IMR-90 (cell line): ENCODE measurements at regions not wholly inside any gene's neighbourhood (a gene's known extent, or its start where the extent isn't known, plus 50 kb on each side); places are given as distances from the start of the nearest gene placed in this dataset.

Source experiments
- ATAC-seq: fragments of 200-7000 bp; cut with Tn5 transposase; 2 replicates; pipeline ENCODE4 v1.9.1; 2020; ENCODE audit warnings: low read depth, mild to moderate bottlenecking, moderate library complexity
- BruUV-seq: library from RNA; stranded (reverse); fragments of 400-500 nt; replicated peaks from 2 replicates; lab custom pipeline; 2021; lab: Mats Ljungman, UMichigan
- CTCF ChIA-PET: fragments of 300-600 bp; formaldehyde crosslinking; extraction: SDS; loops from one replicate; lab custom pipeline; 2021; ENCODE audit warnings: antibody characterized with exemption; lab: Yijun Ruan, JAX
- POLR2A ChIA-PET: fragments of 300-600 bp; sonication (Branson Sonifier 250); formaldehyde crosslinking; loops from one replicate; lab custom pipeline; 2022; ENCODE audit warnings: antibody characterized with exemption; ENCODE audit not compliant: unreplicated experiment; lab: Charles Lee
- DNase-seq: peaks from one replicate; pipeline ENCODE4 v3.0.0; 2013
- H2AFZ ChIP-seq: replicated peaks from 2 replicates; pipeline ENCODE3; 2013; ENCODE audit warnings: low read length, mild to moderate bottlenecking; ENCODE audit not compliant: poor library complexity
- H2AK5ac ChIP-seq: 2 replicates; pipeline ENCODE4 v1.6.1; 2013; ENCODE audit warnings: low read depth, low read length, inconsistent platforms
- H2AK9ac ChIP-seq: replicated peaks from 2 replicates; pipeline ENCODE3; 2013; ENCODE audit warnings: mild to moderate bottlenecking, low read depth, low read length, moderate library complexity; ENCODE audit not compliant: poor library complexity
- H2BK120ac ChIP-seq: 2 replicates; pipeline ENCODE4 v1.6.1; 2013; ENCODE audit warnings: low read depth, low read length, inconsistent platforms
- H2BK15ac ChIP-seq: 3 replicates; pipeline ENCODE4 v1.6.1; 2013; ENCODE audit warnings: low read depth, low read length, inconsistent platforms
- H2BK20ac ChIP-seq: 2 replicates; pipeline ENCODE4 v1.6.1; 2013; ENCODE audit warnings: low read depth, mild to moderate bottlenecking, inconsistent platforms, low read length, moderate library complexity
- H2BK5ac ChIP-seq: 2 replicates; pipeline ENCODE4 v1.6.1; 2013; ENCODE audit warnings: mild to moderate bottlenecking, low read depth, low read length, inconsistent platforms; ENCODE audit not compliant: poor library complexity, severe bottlenecking
- H3K14ac ChIP-seq: replicated peaks from 2 replicates; pipeline ENCODE4 v1.6.1; 2013; ENCODE audit warnings: low read depth, low read length, inconsistent platforms
- H3K18ac ChIP-seq: 2 replicates; pipeline ENCODE4 v1.6.1; 2013; ENCODE audit warnings: low read depth, low read length, control low read depth
- H3K23ac ChIP-seq: 2 replicates; pipeline ENCODE4 v1.6.1; 2013; ENCODE audit warnings: low read depth, low read length, inconsistent platforms
- H3K27ac ChIP-seq: 2 replicates; pipeline ENCODE4 v1.5.1; 2013; ENCODE audit warnings: mild to moderate bottlenecking, control low read depth, low read length; ENCODE audit not compliant: insufficient read depth
- H3K27me3 ChIP-seq: 2 replicates; pipeline ENCODE4 v1.6.1; 2013; ENCODE audit warnings: low read length; ENCODE audit not compliant: control insufficient read depth, insufficient read depth
- H3K36me3 ChIP-seq: 2 replicates; pipeline ENCODE4 v1.6.1; 2013; ENCODE audit warnings: low read length, mixed read lengths; ENCODE audit not compliant: control insufficient read depth, insufficient read depth
- H3K4ac ChIP-seq: 2 replicates; pipeline ENCODE4 v1.6.1; 2013; ENCODE audit warnings: low read depth, low read length, inconsistent platforms
- H3K4me1 ChIP-seq: 2 replicates; pipeline ENCODE4 v1.6.1; 2013; ENCODE audit warnings: low read length, mixed read lengths; ENCODE audit not compliant: control insufficient read depth, insufficient read depth
- H3K4me2 ChIP-seq: 2 replicates; pipeline ENCODE4 v1.6.1; 2013; ENCODE audit warnings: low read depth, mild to moderate bottlenecking, control low read depth, low read length, moderate library complexity
- H3K4me3 ChIP-seq: 2 replicates; pipeline ENCODE4 v1.5.1; 2013; ENCODE audit warnings: low read depth, mild to moderate bottlenecking, control low read depth, low read length, moderate library complexity; ENCODE audit not compliant: insufficient read depth
- H3K56ac ChIP-seq: 2 replicates; pipeline ENCODE4 v1.6.1; 2013; ENCODE audit warnings: low read length, inconsistent platforms; ENCODE audit not compliant: insufficient read depth; ENCODE audit errors: extremely low read depth
- H3K79me1 ChIP-seq, 2 experiments: 2 replicates each; pipeline ENCODE4 v1.6.1; 2013; ENCODE audit warnings: low read length in 2 of 2, inconsistent platforms in 1 of 2, low read depth in 1 of 2
- H3K9ac ChIP-seq: 2 replicates; pipeline ENCODE4 v1.6.1; 2013; ENCODE audit warnings: low read depth, low read length, control low read depth
- H3K9me1 ChIP-seq: 2 replicates; pipeline ENCODE4 v1.6.1; 2013; ENCODE audit warnings: low read length, inconsistent platforms; ENCODE audit not compliant: insufficient read depth
- H3K9me3 ChIP-seq: 2 replicates; pipeline ENCODE4 v1.6.1; 2013; ENCODE audit warnings: low read length; ENCODE audit not compliant: control insufficient read depth, insufficient read depth
- H4K20me1 ChIP-seq: 2 replicates; pipeline ENCODE4 v1.6.1; 2013; ENCODE audit warnings: low read length, inconsistent platforms; ENCODE audit not compliant: insufficient read depth
- H4K5ac ChIP-seq: 2 replicates; pipeline ENCODE4 v1.6.1; 2013; ENCODE audit warnings: mild to moderate bottlenecking, low read depth, low read length, control low read depth
- H4K8ac ChIP-seq, 2 experiments: 2 replicates each; pipeline ENCODE4 v1.6.1; 2013; ENCODE audit warnings: low read depth in 2 of 2, low read length in 2 of 2, control low read depth in 1 of 2, inconsistent platforms in 1 of 2
- H4K91ac ChIP-seq: 2 replicates; pipeline ENCODE4 v1.6.1; 2013; ENCODE audit warnings: low read depth, low read length, inconsistent platforms; ENCODE audit not compliant: insufficient read depth
- FOS ChIP-seq: fragments of 150-350 bp; IDR thresholded peaks from 2 replicates; pipeline ENCODE4 v1.6.1; 2016; ENCODE audit warnings: low read depth, low read length
- NFE2L2 ChIP-seq: fragments of 150-350 bp; IDR thresholded peaks from 2 replicates; pipeline ENCODE4 v1.6.1; 2016; ENCODE audit warnings: low read depth, mild to moderate bottlenecking, low read length
- USF2 ChIP-seq: fragments of 150-350 bp; IDR thresholded peaks from 2 replicates; pipeline ENCODE4 v1.6.1; 2017; ENCODE audit warnings: mild to moderate bottlenecking, antibody characterized with exemption, low read length, low read depth
- WGBS, 2 experiments: methylation state at CpG; one replicate each; pipeline versions ENCODE4 v1.1.5 to v1.1.7; 2013; ENCODE audit warnings: missing lambda C conversion rate in 2 of 2; ENCODE audit not compliant: insufficient read length in 1 of 2; ENCODE audit errors: extremely low coverage in 2 of 2; 5-methylcytosine and 5-hydroxymethylcytosine counted together
- dilution Hi-C: fragments of 300-500 bp; cut with HindIII; formaldehyde crosslinking; loops from one replicate; pipeline ENCODE4 v1.14.3; 2018; ENCODE audit warnings: low sequenced_read_pairs; ENCODE audit not compliant: unreplicated experiment
- in situ Hi-C: fragments of 300-500 bp; cut with MboI; formaldehyde crosslinking; loops from 3 replicates; pipeline ENCODE4 v1.14.3; 2019; ENCODE audit warnings: low sequenced_read_pairs, inconsistent platforms, mixed read lengths
- intact Hi-C: fragments of 100-400 bp; cut with micrococcal nuclease; formaldehyde crosslinking; loops from 2 replicates; pipeline ENCODE4 v1.10.0; 2022

- Histone ChIP-seq H3K36me3 (no peaks in the 10 kb centered on the region), H2BK5ac (no peak overlapping the region), H3K27me3 (no peaks in the 10 kb centered on the region), H3K9ac (no peak overlapping the region), H2AFZ (no peak overlapping the region), H3K56ac (no peak overlapping the region), H3K27ac (no peak overlapping the region), H3K79me1 (no peaks in the 10 kb centered on the region), H2BK15ac (no peak overlapping the region), H3K14ac (no peak overlapping the region), H3K9me3 (no peaks in the 10 kb centered on the region), H3K4me1 (peaks cover 7% of the 10 kb centered on the region; the same call in 1 of the 2 replicates), H3K4me3 (no peak overlapping the region), H3K4me2 (no peak overlapping the region), H3K4ac (no peak overlapping the region), H2BK120ac (no peak overlapping the region), H2AK5ac (no peak overlapping the region), H4K91ac (no peak overlapping the region), H2AK9ac (no peak overlapping the region), H3K9me1 (peaks cover 6% of the 10 kb centered on the region; the same call in 1 of the 2 replicates), H4K8ac (no peak overlapping the region), H4K5ac (no peak overlapping the region), H2BK20ac (no peak overlapping the region), H4K20me1 (no peaks in the 10 kb centered on the region), H3K18ac (no peak overlapping the region), H3K23ac (no peak overlapping the region)
- POLR2A ChIA-PET: no interaction called here
- TF ChIP-seq USF2 (0 out of 2 replicates have a peak, but pooled peaks have one; percentile 25), NFE2L2 (no peak), FOS (no peak)
- dilution Hi-C loops: no loop called here
- ATAC-seq (peak; percentile 60), DNase-seq (no peak)
- WGBS, 2 experiments: 90% methylated on average over 2 of the region's 23 CpGs; no CpG with 5 or more reads in 1 of the 2 experiments
- BruUV-seq: no TSS peak
- in situ Hi-C loops: loop anchor here (25.0 kb wide), 2 partner anchors 838 to 1513 kb away; a partner anchor contains a TSS
- intact Hi-C loops: no loop called here
- CTCF ChIA-PET: no interaction called here
Measured at GRCh38 chr6:26299286-26300042, 65.5 kb upstream of the BTN3A2 start.
